ENCODE measurements at regions not wholly inside any gene's neighbourhood (a gene's known extent, or its start where the extent isn't known, plus 50 kb on each side); places are given as distances from the start of the nearest gene placed in this dataset.

DNA sequence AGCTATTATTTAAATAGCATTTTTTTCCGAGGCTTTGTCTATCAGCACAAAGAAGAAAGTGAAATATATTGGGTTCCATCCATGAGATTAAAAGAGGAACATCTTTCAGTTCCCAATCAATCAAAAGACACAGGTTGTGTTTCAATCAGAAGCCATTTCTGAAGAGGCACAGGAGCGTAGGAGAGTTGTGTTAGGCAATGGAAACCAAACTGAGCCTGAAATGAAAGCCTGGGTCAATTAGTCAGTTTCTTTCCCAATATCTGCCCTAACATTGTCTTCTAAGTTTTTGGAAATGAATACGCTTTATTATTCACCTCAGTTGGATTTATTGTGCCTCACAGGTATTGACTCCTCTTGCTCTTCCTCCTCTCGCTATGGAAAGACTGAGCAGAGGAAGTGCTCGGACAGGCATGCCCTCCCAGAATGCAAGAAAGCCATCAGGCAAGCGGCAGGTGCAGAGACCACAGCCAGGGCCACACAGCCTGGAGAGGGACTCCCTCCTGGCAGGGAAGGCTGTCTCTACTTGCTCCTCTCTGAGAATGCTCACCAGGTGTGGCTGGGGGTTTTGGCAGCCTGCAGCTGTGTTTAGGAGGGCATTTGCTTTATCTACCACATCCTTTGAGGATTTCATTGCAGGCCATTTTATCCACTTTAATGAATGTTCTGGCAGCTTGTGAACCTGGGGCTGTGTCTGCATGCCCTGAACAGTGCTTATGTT, 100.8 kb upstream of the NEDD9 start:
- TF ChIP-seq, protein P1, sequence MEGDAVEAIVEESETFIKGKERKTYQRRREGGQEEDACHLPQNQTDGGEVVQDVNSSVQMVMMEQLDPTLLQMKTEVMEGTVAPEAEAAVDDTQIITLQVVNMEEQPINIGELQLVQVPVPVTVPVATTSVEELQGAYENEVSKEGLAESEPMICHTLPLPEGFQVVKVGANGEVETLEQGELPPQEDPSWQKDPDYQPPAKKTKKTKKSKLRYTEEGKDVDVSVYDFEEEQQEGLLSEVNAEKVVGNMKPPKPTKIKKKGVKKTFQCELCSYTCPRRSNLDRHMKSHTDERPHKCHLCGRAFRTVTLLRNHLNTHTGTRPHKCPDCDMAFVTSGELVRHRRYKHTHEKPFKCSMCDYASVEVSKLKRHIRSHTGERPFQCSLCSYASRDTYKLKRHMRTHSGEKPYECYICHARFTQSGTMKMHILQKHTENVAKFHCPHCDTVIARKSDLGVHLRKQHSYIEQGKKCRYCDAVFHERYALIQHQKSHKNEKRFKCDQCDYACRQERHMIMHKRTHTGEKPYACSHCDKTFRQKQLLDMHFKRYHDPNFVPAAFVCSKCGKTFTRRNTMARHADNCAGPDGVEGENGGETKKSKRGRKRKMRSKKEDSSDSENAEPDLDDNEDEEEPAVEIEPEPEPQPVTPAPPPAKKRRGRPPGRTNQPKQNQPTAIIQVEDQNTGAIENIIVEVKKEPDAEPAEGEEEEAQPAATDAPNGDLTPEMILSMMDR (IDR thresholded peaks at IDR 0.05) = no peak
- TF ChIP-seq POLR2AphosphoS5 (IDR thresholded peaks at IDR 0.05) = no peak
- TF ChIP-seq POLR2A (IDR thresholded peaks at IDR 0.05) = no peak
- TF ChIP-seq EP300 (IDR thresholded peaks at IDR 0.05) = no peak

All from upper lobe of left lung (tissue), 4 donors.